ENCODE measurements at regions not wholly inside any gene's neighbourhood (a gene's known extent, or its start where the extent isn't known, plus 50 kb on each side); places are given as distances from the start of the nearest gene placed in this dataset.

DNA sequence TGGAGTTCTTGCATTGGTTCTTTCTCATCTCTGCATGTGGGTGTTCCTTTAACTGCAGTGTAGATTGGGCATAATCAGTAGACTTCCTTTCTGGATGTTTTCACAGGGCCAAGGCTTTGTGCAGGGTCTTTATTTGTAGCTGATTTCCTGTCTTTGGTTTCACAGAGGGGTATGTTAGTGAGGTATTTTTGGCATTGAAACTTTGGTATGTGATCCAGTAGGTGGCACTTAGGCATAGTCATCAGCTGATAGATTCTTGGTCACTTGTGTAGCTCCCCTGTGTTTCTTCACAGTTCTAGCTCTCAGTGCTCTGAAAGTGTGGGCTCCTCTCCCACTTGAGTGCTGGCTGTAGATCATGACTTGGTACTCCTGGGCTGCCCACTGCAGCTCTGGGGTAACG, 52.7 kb upstream of the LMO3 start:
- DNase-seq = no peak
